Astrocyte (in vitro differentiated cells and primary cell): ENCODE measurements at regions not wholly inside any gene's neighbourhood (a gene's known extent, or its start where the extent isn't known, plus 50 kb on each side); places are given as distances from the start of the nearest gene placed in this dataset.
A peak's percentile ranks its signal among the peaks of the same experiment; 100 is the strongest.

Source experiments
- DNase-seq: peaks from one replicate; pipeline ENCODE4 v3.0.0-alpha.2; 2010; ENCODE audit warnings: low read depth
- FAIRE-seq: peaks from 2 replicates; lab custom pipeline; 2011; peaks lifted over from hg19 to GRCh38; lab: Jason Lieb, UNC
- H2AFZ ChIP-seq: 2 replicates; pipeline ENCODE4 v1.6.0; 2012; ENCODE audit warnings: low read depth, low read length, inconsistent platforms
- H3K27ac ChIP-seq: 2 replicates; pipeline ENCODE4 v1.5.1; 2011; ENCODE audit warnings: low read depth, low read length, inconsistent platforms
- H3K27me3 ChIP-seq: 2 replicates; pipeline ENCODE4 v1.6.0; 2011; ENCODE audit warnings: low read length, inconsistent platforms; ENCODE audit not compliant: insufficient read depth
- H3K36me3 ChIP-seq: 2 replicates; pipeline ENCODE4 v1.5.1; 2011; ENCODE audit warnings: low read length, inconsistent platforms; ENCODE audit not compliant: insufficient read depth
- H3K4me1 ChIP-seq: 2 replicates; pipeline ENCODE4 v1.5.1; 2011; ENCODE audit warnings: low read length, inconsistent platforms; ENCODE audit not compliant: insufficient read depth
- H3K4me2 ChIP-seq: 2 replicates; pipeline ENCODE4 v1.6.0; 2012; ENCODE audit warnings: low read length, inconsistent platforms
- H3K4me3 ChIP-seq: 2 replicates; pipeline ENCODE4 v1.5.1; 2011; ENCODE audit warnings: low read depth, mild to moderate bottlenecking, low read length, inconsistent platforms; ENCODE audit not compliant: insufficient read depth
- H3K79me2 ChIP-seq: 2 replicates; pipeline ENCODE4 v1.6.0; 2012; ENCODE audit warnings: mild to moderate bottlenecking, low read length, inconsistent platforms; ENCODE audit not compliant: insufficient read depth
- H3K9ac ChIP-seq: 2 replicates; pipeline ENCODE4 v1.6.0; 2012; ENCODE audit warnings: mild to moderate bottlenecking, low read length, inconsistent platforms
- H3K9me3 ChIP-seq: 2 replicates; pipeline ENCODE4 v1.5.1; 2012; ENCODE audit warnings: low read depth, mild to moderate bottlenecking, low read length, inconsistent platforms; ENCODE audit not compliant: insufficient read depth
- H4K20me1 ChIP-seq: 2 replicates; pipeline ENCODE4 v1.6.0; 2012; ENCODE audit warnings: low read length, inconsistent platforms; ENCODE audit not compliant: insufficient read depth
- H3K27ac Mint-ChIP-seq: one replicate; pipeline ENCODE4 v1.8.0; 2021; ENCODE audit warnings: mild to moderate bottlenecking, mixed read lengths; ENCODE audit not compliant: unreplicated experiment
- H3K27me3 Mint-ChIP-seq: one replicate; pipeline ENCODE4 v1.8.0; 2021; ENCODE audit warnings: low read depth, mixed read lengths; ENCODE audit not compliant: unreplicated experiment
- H3K36me3 Mint-ChIP-seq: one replicate; pipeline ENCODE4 v1.8.0; 2021; ENCODE audit warnings: low read depth, mixed read lengths; ENCODE audit not compliant: unreplicated experiment
- H3K4me1 Mint-ChIP-seq: one replicate; pipeline ENCODE4 v1.8.0; 2021; ENCODE audit warnings: low read depth, mixed read lengths; ENCODE audit not compliant: unreplicated experiment
- H3K4me3 Mint-ChIP-seq: one replicate; pipeline ENCODE4 v1.8.0; 2021; ENCODE audit warnings: mild to moderate bottlenecking, moderate library complexity, mixed read lengths; ENCODE audit not compliant: unreplicated experiment
- H3K9me3 Mint-ChIP-seq: one replicate; pipeline ENCODE4 v1.8.0; 2021; ENCODE audit warnings: mild to moderate bottlenecking, mixed read lengths; ENCODE audit not compliant: unreplicated experiment
- EZH2 ChIP-seq: IDR thresholded peaks from 2 replicates; pipeline ENCODE4 v1.6.1; 2012; ENCODE audit warnings: mild to moderate bottlenecking, low read length, inconsistent platforms; ENCODE audit not compliant: insufficient read depth
- TF ChIP-seq, protein P1 (sequence below): IDR thresholded peaks from 2 replicates; pipeline ENCODE4 v1.5.1; 2011; ENCODE audit warnings: low read depth, mild to moderate bottlenecking, inconsistent platforms, low read length, moderate library complexity; ENCODE audit not compliant: insufficient read depth

DNA sequence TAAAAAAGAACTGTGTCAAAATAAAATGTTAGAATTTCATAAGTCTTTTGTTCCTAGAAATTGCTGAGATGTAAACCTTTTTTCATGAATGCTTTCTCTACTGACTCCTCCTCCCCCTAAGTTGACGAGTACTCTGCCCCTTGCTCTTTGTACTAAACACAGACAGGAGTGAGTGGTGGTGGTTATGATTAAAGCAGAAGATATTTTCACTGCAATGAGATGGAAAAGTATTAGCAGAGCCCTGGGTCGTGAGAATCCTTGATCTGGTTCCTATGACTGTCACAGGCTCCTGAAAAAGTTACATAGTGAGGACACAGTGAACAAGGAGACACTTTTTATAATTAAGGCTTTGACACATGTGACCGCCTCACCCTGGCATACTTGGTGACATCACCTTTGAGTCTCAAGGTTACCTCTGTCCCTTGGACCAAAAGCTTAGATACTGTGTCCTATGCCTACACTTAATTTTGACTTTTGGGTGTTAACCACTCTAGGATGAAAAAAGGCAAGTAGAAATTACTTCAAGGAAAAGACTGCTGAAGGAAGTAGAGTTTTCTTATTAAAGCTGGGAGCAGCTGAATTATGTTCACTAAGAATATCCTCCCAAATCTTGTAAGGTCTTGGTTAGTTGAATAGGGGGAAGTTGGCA is 130.4 kb upstream of the LYSMD4 start:
- peaks cover 5% of the 10 kb centered on the region for H3K4me1 Mint-ChIP-seq
- Histone ChIP-seq H2AFZ (no peak overlapping the region), H3K9ac (no peak overlapping the region), H3K27ac (no peak overlapping the region), H3K4me1 (no peaks in the 10 kb centered on the region), H4K20me1 (no peaks in the 10 kb centered on the region), H3K79me2 (no peaks in the 10 kb centered on the region), H3K36me3 (no peaks in the 10 kb centered on the region), H3K27me3 (no peaks in the 10 kb centered on the region), H3K4me2 (no peak overlapping the region), H3K4me3 (no peak overlapping the region), H3K9me3 (no peaks in the 10 kb centered on the region)
- H3K27me3 Mint-ChIP-seq, result no peaks in the 10 kb centered on the region
- DNase-seq, result no peak
- TF ChIP-seq, protein P1, sequence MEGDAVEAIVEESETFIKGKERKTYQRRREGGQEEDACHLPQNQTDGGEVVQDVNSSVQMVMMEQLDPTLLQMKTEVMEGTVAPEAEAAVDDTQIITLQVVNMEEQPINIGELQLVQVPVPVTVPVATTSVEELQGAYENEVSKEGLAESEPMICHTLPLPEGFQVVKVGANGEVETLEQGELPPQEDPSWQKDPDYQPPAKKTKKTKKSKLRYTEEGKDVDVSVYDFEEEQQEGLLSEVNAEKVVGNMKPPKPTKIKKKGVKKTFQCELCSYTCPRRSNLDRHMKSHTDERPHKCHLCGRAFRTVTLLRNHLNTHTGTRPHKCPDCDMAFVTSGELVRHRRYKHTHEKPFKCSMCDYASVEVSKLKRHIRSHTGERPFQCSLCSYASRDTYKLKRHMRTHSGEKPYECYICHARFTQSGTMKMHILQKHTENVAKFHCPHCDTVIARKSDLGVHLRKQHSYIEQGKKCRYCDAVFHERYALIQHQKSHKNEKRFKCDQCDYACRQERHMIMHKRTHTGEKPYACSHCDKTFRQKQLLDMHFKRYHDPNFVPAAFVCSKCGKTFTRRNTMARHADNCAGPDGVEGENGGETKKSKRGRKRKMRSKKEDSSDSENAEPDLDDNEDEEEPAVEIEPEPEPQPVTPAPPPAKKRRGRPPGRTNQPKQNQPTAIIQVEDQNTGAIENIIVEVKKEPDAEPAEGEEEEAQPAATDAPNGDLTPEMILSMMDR, result no peak
- no peak for TF ChIP-seq EZH2
- FAIRE-seq, result peak; percentile 41
- no peaks in the 10 kb centered on the region for H3K36me3 Mint-ChIP-seq
- no peaks in the 10 kb centered on the region for H3K9me3 Mint-ChIP-seq
- H3K27ac Mint-ChIP-seq, result no peak overlapping the region
- H3K4me3 Mint-ChIP-seq, result no peak overlapping the region

DNA sequence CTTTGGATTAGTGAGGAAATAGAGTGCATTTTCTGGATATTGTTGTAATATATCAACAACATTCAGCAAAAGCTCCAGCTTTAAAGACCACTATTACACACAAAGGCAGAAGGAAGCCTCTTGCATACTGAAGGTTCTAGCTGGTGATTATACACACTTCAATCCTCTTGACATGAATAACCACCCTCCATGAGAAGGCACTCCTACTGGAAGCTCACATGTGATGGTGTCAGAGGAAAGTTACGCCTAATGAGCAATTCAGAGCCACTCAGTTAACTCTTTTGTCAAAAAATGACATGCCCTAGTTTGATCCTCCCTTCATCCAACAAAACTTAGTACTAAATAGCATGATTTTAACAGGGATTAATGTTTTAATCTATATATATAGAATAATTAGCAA is 124.6 kb upstream of the LYSMD4 start:
- H4K20me1 ChIP-seq, result no peaks in the 10 kb centered on the region
- H3K4me1 Mint-ChIP-seq, result no peaks in the 10 kb centered on the region
- FAIRE-seq (no peak), DNase-seq (no peak)
- H3K36me3 Mint-ChIP-seq, result no peaks in the 10 kb centered on the region
- H3K9ac ChIP-seq, result no peak overlapping the region
- H3K36me3 ChIP-seq, result no peaks in the 10 kb centered on the region
- no peaks in the 10 kb centered on the region for H3K9me3 Mint-ChIP-seq
- H3K4me3 Mint-ChIP-seq, result no peak overlapping the region
- H3K27ac Mint-ChIP-seq, result no peak overlapping the region
- no peaks in the 10 kb centered on the region for H3K4me1 ChIP-seq
- H2AFZ ChIP-seq, result no peak overlapping the region
- H3K27ac ChIP-seq, result no peak overlapping the region
- no peak overlapping the region for H3K4me2 ChIP-seq
- no peak overlapping the region for H3K4me3 ChIP-seq
- no peak for TF ChIP-seq EZH2
- TF ChIP-seq, protein P1, result no peak
- H3K27me3 Mint-ChIP-seq, result no peaks in the 10 kb centered on the region
- H3K9me3 ChIP-seq, result no peaks in the 10 kb centered on the region
- H3K79me2 ChIP-seq, result no peaks in the 10 kb centered on the region
- no peaks in the 10 kb centered on the region for H3K27me3 ChIP-seq

DNA sequence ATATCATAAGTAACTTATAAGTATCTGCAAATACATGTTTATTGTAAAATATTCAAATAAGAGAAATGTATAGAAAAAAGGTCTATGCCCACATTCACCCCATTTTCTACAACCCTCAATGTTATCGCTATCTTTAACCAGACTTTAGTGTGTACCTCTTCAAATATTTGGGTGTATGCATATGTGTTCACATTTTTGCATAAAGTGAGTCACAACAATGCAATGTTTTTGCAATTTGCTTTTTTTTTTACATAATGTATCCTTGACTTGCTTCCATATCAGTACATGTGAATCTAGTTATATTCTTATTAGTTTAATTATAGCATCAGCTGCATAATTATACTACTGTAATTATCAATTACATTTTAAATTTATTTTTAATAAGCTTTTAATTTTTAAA is 117.3 kb upstream of the LYSMD4 start:
- Mint-ChIP-seq H3K27me3 (no peaks in the 10 kb centered on the region), H3K27ac (no peak overlapping the region), H3K4me3 (no peak overlapping the region), H3K9me3 (no peaks in the 10 kb centered on the region), H3K4me1 (no peaks in the 10 kb centered on the region), H3K36me3 (no peaks in the 10 kb centered on the region)
- Histone ChIP-seq H3K27ac (no peak overlapping the region), H3K4me3 (no peak overlapping the region), H3K4me2 (no peak overlapping the region), H3K36me3 (no peaks in the 10 kb centered on the region), H3K79me2 (no peaks in the 10 kb centered on the region), H3K9ac (no peak overlapping the region), H3K27me3 (no peaks in the 10 kb centered on the region), H3K9me3 (no peaks in the 10 kb centered on the region), H4K20me1 (no peaks in the 10 kb centered on the region), H2AFZ (no peak overlapping the region), H3K4me1 (no peaks in the 10 kb centered on the region)
- TF ChIP-seq, protein P1, result no peak
- TF ChIP-seq EZH2, result no peak
- DNase-seq, result no peak
- no peak for FAIRE-seq
